HEK293T (cell line): ENCODE measurements at regions not wholly inside any gene's neighbourhood (a gene's known extent, or its start where the extent isn't known, plus 50 kb on each side); places are given as distances from the start of the nearest gene placed in this dataset.

Source experiments
- BHLHE40 ChIP-seq: fragments of 450-650 bp; IDR thresholded peaks from 2 replicates; pipeline ENCODE4 v1.6.1; 2016; ENCODE audit warnings: mild to moderate bottlenecking, moderate library complexity, borderline replicate concordance
- ELF4 ChIP-seq: fragments of 450-650 bp; IDR thresholded peaks from 2 replicates; pipeline ENCODE4 v1.6.1; 2017; ENCODE audit warnings: antibody characterized with exemption
- FOXA1 ChIP-seq: fragments of 450-650 bp; IDR thresholded peaks from 2 replicates; pipeline ENCODE4 v1.6.1; 2016; ENCODE audit warnings: mild to moderate bottlenecking
- FOXK2 ChIP-seq: fragments of 450-650 bp; IDR thresholded peaks from 2 replicates; pipeline ENCODE4 v1.6.1; 2016; ENCODE audit warnings: mild to moderate bottlenecking
- FOXM1 ChIP-seq: fragments of 450-650 bp; IDR thresholded peaks from 2 replicates; pipeline ENCODE4 v1.6.1; 2017; ENCODE audit warnings: mild to moderate bottlenecking, borderline replicate concordance
- LEF1 ChIP-seq: fragments of 450-650 bp; IDR thresholded peaks from 2 replicates; pipeline ENCODE4 v1.6.1; 2017; ENCODE audit warnings: mild to moderate bottlenecking, borderline replicate concordance
- NFRKB ChIP-seq: fragments of 450-650 bp; IDR thresholded peaks from 2 replicates; pipeline ENCODE4 v1.6.1; 2016; ENCODE audit warnings: mild to moderate bottlenecking, moderate library complexity
- PKNOX1 ChIP-seq: fragments of 450-650 bp; IDR thresholded peaks from 2 replicates; pipeline ENCODE4 v1.6.1; 2016
- SP1 ChIP-seq: fragments of 450-650 bp; IDR thresholded peaks from 2 replicates; pipeline ENCODE4 v1.6.1; 2017
- SUZ12 ChIP-seq: fragments of 450-650 bp; IDR thresholded peaks from 2 replicates; pipeline ENCODE4 v1.6.1; 2016; ENCODE audit warnings: mild to moderate bottlenecking
- TARDBP ChIP-seq: fragments of 450-650 bp; IDR thresholded peaks from 2 replicates; pipeline ENCODE4 v1.6.1; 2016

GRCh38 chr9:107068581-107068980, 205.6 kb downstream of the ZNF462 start:
- TF ChIP-seq FOXK2 (no peak), FOXM1 (no peak), LEF1 (no peak), SUZ12 (no peak), BHLHE40 (no peak), ELF4 (no peak), FOXA1 (no peak), PKNOX1 (no peak), NFRKB (no peak), SP1 (no peak), TARDBP (no peak)
